Cerebellar cortex (tissue), 1 donor: ENCODE measurements at regions not wholly inside any gene's neighbourhood (a gene's known extent, or its start where the extent isn't known, plus 50 kb on each side); places are given as distances from the start of the nearest gene placed in this dataset.
"Not testable (repeated sequence)": the region's sequence is repeated elsewhere in the genome, so short reads cannot be mapped to it uniquely, and the experiment has no call there.

Experiments used
- DNase-seq: peaks from one replicate; pipeline ENCODE4 v3.0.0-alpha.2; 2015; ENCODE audit warnings: low spot score

GRCh38 chr16:79977940-79978836, 377.7 kb upstream of the MAF start:
- no peak for DNase-seq

- no peak for DNase-seq
These were observed 372.8 kb upstream of the MAF start for GRCh38 chr16:79973320-79973719.

DNA sequence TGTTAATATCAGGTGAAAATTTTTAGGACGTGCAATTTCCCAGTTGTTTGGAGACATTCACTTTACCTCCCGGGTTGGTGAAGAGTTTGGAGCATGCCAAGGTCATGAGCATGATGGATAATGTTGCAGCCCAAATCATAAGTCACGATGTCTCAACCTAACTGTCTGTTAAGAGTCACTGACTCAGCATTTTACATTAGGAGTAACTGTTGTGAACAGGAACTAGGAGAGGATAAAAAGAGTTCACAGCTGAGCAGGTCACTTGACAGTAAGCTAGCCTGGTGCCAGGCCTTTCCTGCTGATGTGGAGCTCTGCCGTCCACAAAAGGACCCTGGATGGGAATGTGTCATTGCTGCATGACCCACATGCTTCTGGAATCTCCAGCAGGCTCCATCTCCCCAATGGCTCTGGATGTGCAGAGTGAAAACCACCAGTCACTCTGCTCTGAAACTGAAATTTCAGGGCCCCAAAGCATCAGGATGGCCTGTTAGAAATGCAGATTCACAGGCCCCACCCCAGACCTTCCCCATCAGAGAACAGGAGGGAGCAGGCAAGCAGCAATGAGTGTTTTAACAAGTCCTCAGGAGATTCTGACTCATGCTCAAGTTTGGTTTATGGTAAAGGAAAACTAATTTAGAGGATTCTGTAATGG, 371.6 kb upstream of the MAF start:
- DNase-seq, result no peak

DNA sequence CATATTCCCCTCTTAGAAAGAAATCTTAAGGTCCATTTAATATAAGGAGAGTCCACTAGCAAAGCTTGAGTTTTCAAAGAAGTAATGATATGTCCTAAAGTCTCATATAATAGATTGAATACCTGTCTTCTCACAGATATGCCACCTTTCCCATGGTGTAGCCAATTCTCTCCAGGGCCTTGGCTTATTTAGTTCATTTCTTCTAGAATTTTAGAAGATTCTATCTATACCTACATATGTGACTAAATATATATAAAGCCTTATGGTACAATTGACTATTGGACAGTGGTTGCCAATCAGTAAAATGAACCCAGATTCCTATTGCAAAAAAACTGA, 370.7 kb upstream of the MAF start:
- DNase-seq, result no peak

- no peak for DNase-seq
These were observed 370.2 kb upstream of the MAF start for GRCh38 chr16:79970551-79971236.

DNA sequence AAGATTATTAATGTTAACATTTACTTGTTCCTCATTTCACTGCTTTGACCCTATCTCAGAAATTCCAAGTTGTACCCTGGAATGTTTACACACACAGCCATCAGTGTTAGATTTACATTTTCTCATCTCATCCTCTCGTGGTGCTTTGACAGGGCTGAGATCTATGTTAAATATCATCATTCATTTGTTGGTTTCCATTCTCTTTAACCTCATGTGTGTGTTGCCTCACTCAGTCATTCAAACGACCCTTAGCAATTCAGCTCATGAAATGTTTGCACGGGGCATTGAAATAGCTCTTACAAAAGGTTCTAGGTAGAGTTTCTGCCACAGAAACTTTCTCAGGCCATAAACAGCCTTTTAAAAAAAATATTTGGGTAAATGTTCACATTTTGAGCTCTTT, 369.6 kb upstream of the MAF start:
- DNase-seq, result no peak

- no peak for DNase-seq
These were observed 368.9 kb upstream of the MAF start for GRCh38 chr16:79969458-79969857.

- no peak for DNase-seq
These were observed 365.7 kb upstream of the MAF start for GRCh38 chr16:79966226-79966625.

DNA sequence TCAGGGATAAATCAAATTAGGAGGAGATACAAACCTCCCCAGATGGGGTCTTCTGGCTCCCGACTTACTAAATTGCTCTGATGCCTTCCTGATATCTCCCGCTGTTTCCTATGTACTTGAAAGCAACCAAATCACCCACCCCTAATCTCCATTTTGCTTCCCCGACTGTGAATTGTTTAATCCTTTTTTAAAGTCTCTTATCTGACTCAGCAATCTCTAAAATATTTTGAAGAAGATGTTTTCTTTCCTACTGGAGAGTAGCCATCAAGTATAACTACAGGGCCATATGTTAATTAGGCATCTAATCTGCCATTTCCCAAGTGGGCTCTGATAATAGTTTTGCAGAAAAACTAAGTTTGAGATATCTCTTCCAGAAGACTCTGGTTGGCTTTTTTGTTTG, 365.2 kb upstream of the MAF start:
- no peak for DNase-seq

DNA sequence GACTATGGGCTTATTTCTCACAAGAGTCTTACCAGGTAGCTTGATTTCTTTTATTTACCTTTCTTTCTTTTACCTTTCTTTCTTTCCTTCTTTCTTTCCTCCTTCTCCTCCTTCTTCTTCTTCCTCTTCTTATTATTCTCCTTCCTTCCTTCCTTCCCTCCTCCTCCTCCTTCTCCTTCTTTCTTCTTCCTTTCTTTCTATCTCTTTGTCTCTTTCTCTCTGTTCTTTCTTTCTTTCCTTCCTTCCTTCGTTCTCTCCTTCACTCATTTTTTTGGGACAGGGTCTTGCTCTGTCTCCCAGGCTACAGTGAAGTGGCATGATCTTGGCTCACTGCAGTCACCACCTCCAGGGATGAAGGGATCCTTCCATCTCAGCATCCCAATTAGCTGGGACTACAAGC, 363.6 kb upstream of the MAF start:
- no peak for DNase-seq

- no peak for DNase-seq
These were observed 362.4 kb upstream of the MAF start for GRCh38 chr16:79962962-79963361.

DNA sequence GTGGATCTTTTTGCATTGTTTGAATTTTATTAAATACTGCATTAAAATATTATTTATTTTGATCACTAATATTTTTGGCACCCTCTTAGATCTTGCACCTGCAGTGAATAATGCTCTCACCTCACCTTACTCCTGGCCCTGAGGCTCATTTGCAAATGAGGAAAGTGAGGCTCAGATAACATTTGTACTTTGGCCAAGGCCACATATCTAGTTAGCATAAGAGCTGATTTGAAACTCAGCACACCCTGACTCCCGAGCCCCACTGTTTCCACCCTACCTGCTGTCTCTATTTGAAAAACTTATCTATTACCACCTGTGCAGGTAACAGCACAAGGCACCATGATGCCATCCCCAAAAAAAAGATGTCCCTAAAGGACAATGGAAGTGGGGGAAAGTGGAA, 358.7 kb upstream of the MAF start:
- no peak for DNase-seq

GRCh38 chr16:79954921-79955705, 354.6 kb upstream of the MAF start:
- DNase-seq, result no peak

- DNase-seq, result no peak
These were observed 350.6 kb upstream of the MAF start for GRCh38 chr16:79950932-79951719.

- no peak for DNase-seq
These were observed 348.9 kb upstream of the MAF start for GRCh38 chr16:79949417-79949816.

GRCh38 chr16:79947771-79948170, 347.2 kb upstream of the MAF start:
- DNase-seq, result no peak

- DNase-seq, result no peak
These were observed 345.7 kb upstream of the MAF start for GRCh38 chr16:79946252-79946651.

- no peak for DNase-seq
These were observed 343.2 kb upstream of the MAF start for GRCh38 chr16:79943736-79944135.

DNA sequence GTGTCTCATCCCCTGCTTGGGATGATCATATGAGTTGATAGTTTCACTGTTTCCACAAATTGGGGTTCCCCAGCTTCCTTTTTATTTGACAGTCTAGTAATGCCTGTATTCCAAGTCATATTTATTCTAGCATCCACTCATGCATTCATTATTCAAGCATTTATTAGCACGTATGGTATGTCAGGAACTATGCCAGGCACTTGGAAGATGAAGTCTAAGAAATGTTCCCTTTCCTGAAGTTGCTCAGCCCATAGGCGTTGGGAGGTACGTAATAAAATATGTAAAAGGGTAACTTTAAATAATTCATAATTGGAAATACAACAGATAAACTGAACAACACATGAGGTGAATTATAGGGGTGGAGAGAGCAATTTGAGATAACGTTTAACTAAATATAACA, 338.0 kb upstream of the MAF start:
- DNase-seq, result no peak

DNA sequence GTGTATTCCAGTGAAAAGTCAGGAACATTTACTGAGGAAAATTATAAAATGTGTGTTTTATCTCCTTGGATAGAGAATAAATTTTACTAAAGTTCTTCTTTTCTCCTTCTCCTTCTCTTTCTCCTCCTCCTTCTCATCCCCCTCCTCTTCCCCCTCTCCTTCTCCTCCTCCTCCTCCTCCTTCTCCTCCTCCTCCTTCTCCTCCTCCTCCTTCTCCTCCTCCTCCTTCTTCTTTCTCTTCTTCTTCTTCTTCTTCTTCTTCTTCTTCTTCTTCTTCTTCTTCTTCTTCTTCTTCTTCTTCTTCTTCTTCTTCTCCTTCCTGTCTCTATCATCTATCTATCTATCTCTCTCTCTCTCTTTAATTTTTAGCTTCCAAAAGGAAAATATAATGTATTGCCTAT, 337.1 kb upstream of the MAF start:
- not testable (repeated sequence) for DNase-seq

- DNase-seq, result no peak
These were observed 333.1 kb upstream of the MAF start for GRCh38 chr16:79933603-79934002.

DNA sequence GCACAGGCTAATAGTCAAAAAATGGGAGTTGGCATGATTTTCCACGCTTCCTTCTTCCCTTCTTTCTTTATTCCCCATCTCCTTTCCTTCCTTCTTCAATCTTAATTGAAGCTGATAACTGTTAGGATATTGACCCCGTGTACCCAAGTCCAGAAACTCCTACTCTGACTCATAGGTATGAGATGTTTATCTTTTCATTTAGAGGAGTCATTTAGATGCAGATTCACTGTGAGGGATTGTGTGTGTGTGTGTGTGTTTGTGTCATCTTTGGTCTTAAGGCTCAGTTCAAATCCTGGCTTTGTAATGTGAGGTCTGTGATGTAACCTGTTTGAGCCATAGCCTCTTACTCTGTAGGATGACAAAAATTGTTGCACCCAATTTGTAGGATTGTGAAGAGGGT, 332.0 kb upstream of the MAF start:
- DNase-seq, result no peak
